ENCODE measurements at regions not wholly inside any gene's neighbourhood (a gene's known extent, or its start where the extent isn't known, plus 50 kb on each side); places are given as distances from the start of the nearest gene placed in this dataset.

GRCh38 chr3:80676261-80676660 lies 908.5 kb upstream of the ROBO1 start:
- TF ChIP-seq, protein P1, sequence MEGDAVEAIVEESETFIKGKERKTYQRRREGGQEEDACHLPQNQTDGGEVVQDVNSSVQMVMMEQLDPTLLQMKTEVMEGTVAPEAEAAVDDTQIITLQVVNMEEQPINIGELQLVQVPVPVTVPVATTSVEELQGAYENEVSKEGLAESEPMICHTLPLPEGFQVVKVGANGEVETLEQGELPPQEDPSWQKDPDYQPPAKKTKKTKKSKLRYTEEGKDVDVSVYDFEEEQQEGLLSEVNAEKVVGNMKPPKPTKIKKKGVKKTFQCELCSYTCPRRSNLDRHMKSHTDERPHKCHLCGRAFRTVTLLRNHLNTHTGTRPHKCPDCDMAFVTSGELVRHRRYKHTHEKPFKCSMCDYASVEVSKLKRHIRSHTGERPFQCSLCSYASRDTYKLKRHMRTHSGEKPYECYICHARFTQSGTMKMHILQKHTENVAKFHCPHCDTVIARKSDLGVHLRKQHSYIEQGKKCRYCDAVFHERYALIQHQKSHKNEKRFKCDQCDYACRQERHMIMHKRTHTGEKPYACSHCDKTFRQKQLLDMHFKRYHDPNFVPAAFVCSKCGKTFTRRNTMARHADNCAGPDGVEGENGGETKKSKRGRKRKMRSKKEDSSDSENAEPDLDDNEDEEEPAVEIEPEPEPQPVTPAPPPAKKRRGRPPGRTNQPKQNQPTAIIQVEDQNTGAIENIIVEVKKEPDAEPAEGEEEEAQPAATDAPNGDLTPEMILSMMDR (IDR thresholded peaks at IDR 0.05) = no peak
- no peak for TF ChIP-seq POLR2AphosphoS5 (IDR thresholded peaks at IDR 0.05)
